PFSK-1 (cell line): ENCODE measurements at regions not wholly inside any gene's neighbourhood (a gene's known extent, or its start where the extent isn't known, plus 50 kb on each side); places are given as distances from the start of the nearest gene placed in this dataset.

ENCODE experiments used
- FOXP2 ChIP-seq: optimal IDR thresholded peaks from 2 replicates; pipeline ENCODE3; 2011; ENCODE audit warnings: borderline replicate concordance, control low read depth, inconsistent platforms; ENCODE audit not compliant: insufficient read depth; ENCODE audit errors: extremely low read length, extremely low read depth
- POLR2AphosphoS5 ChIP-seq: IDR thresholded peaks from 2 replicates; pipeline ENCODE4 v1.6.1; 2012; ENCODE audit warnings: low read depth, mild to moderate bottlenecking, control low read depth, low read length, moderate library complexity
- REST ChIP-seq, 2 experiments: IDR thresholded peaks; 2 replicates each; pipeline versions ENCODE4 v1.6.1 to v1.8.0; 2011 to 2012; ENCODE audit warnings: low read depth in 2 of 2, low read length in 2 of 2, control low read depth in 1 of 2, inconsistent platforms in 1 of 2, mild to moderate bottlenecking in 1 of 2, moderate library complexity in 1 of 2; ENCODE audit not compliant: insufficient read depth in 1 of 2
- SIN3A ChIP-seq: IDR thresholded peaks from 2 replicates; pipeline ENCODE4 v1.6.1; 2012; ENCODE audit warnings: mild to moderate bottlenecking, low read length, moderate library complexity, borderline replicate concordance; ENCODE audit not compliant: insufficient read depth
- TAF1 ChIP-seq: IDR thresholded peaks from 2 replicates; pipeline ENCODE4 v1.6.1; 2012; ENCODE audit warnings: low read length, control low read depth, borderline replicate concordance; ENCODE audit not compliant: insufficient read depth

GRCh38 chr2:226174390-226174789 lies 625.2 kb downstream of the IRS1 start:
- TF ChIP-seq SIN3A (no peak), FOXP2 (no peak), POLR2AphosphoS5 (no peak), REST (IDR thresholded peaks at IDR 0.05; ENCODE audit: insufficient read depth in 1 of 2, low read depth in 2 of 2, low read length in 2 of 2) (no peak), TAF1 (no peak)

DNA sequence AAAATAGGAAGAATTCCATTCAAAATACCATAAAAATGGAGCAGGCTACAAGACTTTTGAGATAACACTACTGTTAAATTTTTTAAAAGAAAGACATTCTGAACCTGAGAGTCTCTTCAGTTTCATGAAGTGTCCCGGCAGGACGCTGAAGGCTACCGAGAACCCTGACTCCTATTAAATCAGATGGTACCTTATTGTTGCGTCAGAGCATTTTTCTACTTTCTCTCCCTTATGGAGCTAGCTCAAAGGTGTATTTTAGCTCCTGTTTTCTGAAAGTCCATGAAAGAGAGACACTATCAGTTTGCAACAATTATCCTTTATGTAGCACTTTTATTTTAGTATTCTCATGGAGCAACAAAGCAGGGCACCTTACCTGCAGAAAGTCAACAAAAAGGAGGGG lies 626.7 kb downstream of the IRS1 start:
- TF ChIP-seq SIN3A (no peak), TAF1 (no peak), POLR2AphosphoS5 (no peak), REST (IDR thresholded peaks at IDR 0.05; ENCODE audit: insufficient read depth in 1 of 2, low read depth in 2 of 2, low read length in 2 of 2) (no peak), FOXP2 (no peak)

DNA sequence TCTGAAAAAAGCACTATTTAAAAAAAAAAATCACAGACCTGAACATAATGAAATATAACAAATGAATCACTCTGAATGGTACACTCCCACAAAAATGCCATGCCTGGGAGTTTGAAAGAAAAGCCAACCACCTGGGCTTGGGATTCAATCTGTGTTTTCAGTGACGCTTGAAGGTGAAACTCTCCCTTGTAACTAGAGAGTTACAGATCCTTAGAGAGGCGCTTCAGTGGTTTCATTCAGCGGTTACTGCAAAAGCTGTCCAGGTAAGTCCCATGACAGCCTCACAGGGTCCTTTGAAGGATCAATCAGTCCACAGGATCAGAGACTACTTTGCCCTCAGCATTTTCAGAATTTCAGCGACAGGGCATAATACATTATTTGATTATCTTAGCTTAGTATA lies 627.3 kb downstream of the IRS1 start:
- TF ChIP-seq REST (IDR thresholded peaks at IDR 0.05; ENCODE audit: insufficient read depth in 1 of 2, low read depth in 2 of 2, low read length in 2 of 2) (no peak), SIN3A (no peak), POLR2AphosphoS5 (no peak), FOXP2 (no peak), TAF1 (no peak)

DNA sequence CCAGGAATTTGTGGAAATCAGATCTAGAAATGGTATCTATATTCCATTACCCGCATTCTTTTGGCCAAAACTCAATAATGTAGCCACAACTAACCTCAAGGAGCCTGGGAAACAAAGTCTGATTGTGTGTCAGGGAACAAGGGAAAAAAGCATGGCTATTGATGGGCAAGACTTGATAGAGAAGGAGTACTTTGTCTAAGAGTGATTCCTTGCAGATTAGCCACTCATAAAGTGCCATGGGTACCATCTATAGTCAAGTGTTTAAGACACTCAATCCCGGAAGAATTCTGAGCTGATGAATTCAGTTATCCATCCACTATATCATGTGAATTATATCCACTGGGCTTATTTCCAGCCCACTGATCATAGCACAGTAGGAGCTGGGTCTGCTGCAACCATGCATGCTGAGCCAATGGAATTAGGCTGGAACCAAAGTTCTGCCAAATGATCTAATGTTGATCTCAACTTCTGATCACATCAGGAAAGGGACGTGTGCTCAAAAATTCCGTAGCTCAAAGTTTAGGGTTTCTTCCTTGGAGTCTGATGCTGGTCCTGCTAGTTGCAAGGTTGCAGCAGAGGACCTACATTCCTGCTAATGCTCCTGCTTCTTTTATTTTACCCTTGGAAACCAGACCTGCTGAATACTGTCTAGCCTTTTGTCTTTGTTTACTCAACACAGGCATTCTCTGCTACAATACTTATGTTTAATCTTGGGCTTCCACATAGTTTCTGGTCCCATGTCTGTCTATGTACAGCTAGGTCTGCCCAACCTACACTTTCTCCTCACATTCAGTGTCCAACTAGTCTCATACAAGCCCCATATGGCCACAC lies 629.7 kb downstream of the IRS1 start:
- TF ChIP-seq TAF1 (no peak), REST (IDR thresholded peaks at IDR 0.05; ENCODE audit: insufficient read depth in 1 of 2, low read depth in 2 of 2, low read length in 2 of 2) (no peak), FOXP2 (no peak), SIN3A (no peak), POLR2AphosphoS5 (no peak)
